Astrocyte (in vitro differentiated cells and primary cell): ENCODE measurements at regions not wholly inside any gene's neighbourhood (a gene's known extent, or its start where the extent isn't known, plus 50 kb on each side); places are given as distances from the start of the nearest gene placed in this dataset.

Source experiments
- CTCF ChIP-seq: IDR thresholded peaks from 2 replicates; pipeline ENCODE4 v1.5.1; 2011; ENCODE audit warnings: low read depth, mild to moderate bottlenecking, inconsistent platforms, low read length, moderate library complexity; ENCODE audit not compliant: insufficient read depth
- EZH2 ChIP-seq: IDR thresholded peaks from 2 replicates; pipeline ENCODE4 v1.6.1; 2012; ENCODE audit warnings: mild to moderate bottlenecking, low read length, inconsistent platforms; ENCODE audit not compliant: insufficient read depth

GRCh38 chr13:103324641-103325040 lies 258.4 kb upstream of the SLC10A2 start:
- TF ChIP-seq EZH2, result no peak
- no peak for TF ChIP-seq CTCF
